OCI-LY3 (cell line): ENCODE measurements at regions not wholly inside any gene's neighbourhood (a gene's known extent, or its start where the extent isn't known, plus 50 kb on each side); places are given as distances from the start of the nearest gene placed in this dataset.

ENCODE experiments used
- CTCF ChIP-seq: fragments of 200-600, 300-600 bp; sonication (generic); IDR thresholded peaks from 2 replicates; pipeline ENCODE4 v1.5.1; 2014; ENCODE audit warnings: antibody characterized with exemption, low read length, low read depth
- EZH2phosphoT487 ChIP-seq: fragments of 200-600 bp; shearing (Covaris generic); IDR thresholded peaks from 2 replicates; pipeline ENCODE4 v1.6.1; 2018; ENCODE audit warnings: antibody characterized with exemption, mixed run types, low read depth

- TF ChIP-seq CTCF (no peak), EZH2phosphoT487 (no peak)
These were observed 59.4 kb upstream of the HMGXB4 start for GRCh38 chr22:35197886-35198285.
